Renal pelvis (tissue), 1 donor: ENCODE measurements at regions not wholly inside any gene's neighbourhood (a gene's known extent, or its start where the extent isn't known, plus 50 kb on each side); places are given as distances from the start of the nearest gene placed in this dataset.
"Not testable (repeated sequence)": the region's sequence is repeated elsewhere in the genome, so short reads cannot be mapped to it uniquely, and the experiment has no call there.

Experiments
- DNase-seq: peaks from one replicate; pipeline ENCODE4 v3.0.0-alpha.2; 2013

- DNase-seq, result no peak
These were observed 405.9 kb upstream of the BTBD3 start for GRCh38 chr20:11511821-11512220.

GRCh38 chr20:11513241-11513745 is 404.4 kb upstream of the BTBD3 start:
- DNase-seq, result not testable (repeated sequence)

DNA sequence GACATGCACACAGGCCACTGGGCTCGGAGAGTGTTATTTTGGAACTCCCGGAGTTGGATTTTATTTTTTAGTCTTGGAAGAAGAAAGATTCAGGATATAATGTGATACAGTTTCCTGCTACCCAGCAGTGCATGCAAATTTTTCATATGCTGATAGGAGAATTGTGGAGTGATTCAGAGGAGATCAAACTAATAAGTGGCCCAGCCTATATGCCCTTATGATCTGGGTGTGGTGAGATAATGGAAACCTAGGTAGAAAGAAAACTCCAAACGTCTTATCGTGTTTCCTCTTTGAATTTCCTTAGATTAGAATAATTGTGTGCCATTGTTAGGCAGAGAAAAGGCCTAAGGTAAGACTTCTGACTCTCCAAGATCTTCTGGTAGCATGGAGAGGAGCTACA is 401.2 kb upstream of the BTBD3 start:
- DNase-seq, result no peak

DNA sequence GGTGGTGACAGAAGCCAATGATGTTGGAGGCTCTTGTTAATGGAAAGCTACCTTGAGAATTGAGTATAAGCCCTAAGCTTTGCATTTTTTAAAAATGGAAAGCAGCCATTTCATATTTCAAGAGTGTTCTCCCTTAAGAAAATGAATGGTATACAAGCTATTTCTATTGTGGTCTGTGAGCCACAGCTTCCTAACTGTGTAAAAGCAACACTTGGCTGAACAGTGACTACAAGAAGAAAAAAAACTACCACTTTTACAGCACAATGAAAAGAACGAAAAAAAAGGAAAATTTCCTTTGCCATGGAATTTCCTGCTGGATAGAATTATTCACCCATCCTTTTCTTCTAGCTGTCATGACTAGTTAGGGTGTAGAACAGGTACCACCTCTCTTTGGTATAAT is 397.1 kb upstream of the BTBD3 start:
- DNase-seq, result no peak

GRCh38 chr20:11521476-11522365 is 396.0 kb upstream of the BTBD3 start:
- no peak for DNase-seq

DNA sequence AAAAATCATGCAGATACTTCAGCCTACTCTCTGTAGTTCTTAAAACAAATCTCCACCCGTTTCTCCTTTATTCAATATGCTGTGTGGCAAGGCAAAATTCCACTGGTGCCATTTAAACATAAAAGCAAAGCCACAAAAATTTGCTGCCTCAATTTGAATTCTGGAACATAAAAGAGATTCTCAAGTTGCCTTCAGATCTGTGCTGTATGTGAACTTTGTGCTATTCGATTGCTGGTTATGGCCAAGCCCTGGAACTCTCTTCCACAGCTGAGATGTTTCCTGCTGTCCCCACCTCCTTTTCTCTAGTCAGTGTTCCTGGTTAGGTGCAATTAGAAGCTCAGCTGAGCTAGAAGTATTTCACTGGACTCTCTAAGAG is 395.3 kb upstream of the BTBD3 start:
- no peak for DNase-seq

GRCh38 chr20:11529047-11529446 is 388.6 kb upstream of the BTBD3 start:
- DNase-seq, result no peak

GRCh38 chr20:11537032-11537431 is 380.7 kb upstream of the BTBD3 start:
- no peak for DNase-seq

DNA sequence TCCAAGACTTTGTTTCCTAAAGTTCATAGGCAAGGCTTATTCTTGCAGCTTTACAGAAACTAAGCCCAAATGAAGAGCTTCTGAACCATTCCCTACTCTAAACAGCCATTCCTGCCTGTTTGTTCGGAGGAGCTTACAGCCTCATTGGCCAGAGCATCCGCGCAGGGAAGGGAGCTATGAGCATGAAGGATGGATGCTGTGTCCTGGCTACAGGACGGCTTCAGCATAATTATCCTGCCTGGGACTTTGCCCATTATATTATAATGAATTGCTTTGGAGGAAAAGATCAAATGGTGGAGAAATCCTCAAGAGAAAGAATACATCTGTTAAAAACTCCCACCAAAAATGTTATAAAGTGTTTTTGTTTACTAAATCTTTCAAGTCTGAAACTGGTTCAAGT is 378.2 kb upstream of the BTBD3 start:
- no peak for DNase-seq

DNA sequence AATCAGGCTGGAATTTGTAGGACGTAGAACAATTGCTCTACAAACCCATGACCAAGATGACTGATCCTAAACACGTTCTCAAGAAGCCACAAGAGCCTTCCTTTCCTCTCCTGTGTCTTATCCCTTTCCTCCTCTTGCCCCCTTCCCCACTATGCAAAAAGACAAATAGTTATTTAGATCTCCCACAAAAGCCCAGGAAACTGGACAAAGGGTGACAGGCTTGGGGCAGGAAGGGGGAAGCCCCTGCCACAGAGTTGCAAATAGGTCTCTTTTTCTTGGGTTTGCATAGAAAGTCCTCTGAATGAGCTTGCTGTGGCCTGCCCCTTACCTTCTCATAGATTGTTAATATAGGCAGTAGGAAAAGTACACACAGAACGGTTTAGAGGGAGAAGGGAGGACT is 377.1 kb upstream of the BTBD3 start:
- no peak for DNase-seq

DNA sequence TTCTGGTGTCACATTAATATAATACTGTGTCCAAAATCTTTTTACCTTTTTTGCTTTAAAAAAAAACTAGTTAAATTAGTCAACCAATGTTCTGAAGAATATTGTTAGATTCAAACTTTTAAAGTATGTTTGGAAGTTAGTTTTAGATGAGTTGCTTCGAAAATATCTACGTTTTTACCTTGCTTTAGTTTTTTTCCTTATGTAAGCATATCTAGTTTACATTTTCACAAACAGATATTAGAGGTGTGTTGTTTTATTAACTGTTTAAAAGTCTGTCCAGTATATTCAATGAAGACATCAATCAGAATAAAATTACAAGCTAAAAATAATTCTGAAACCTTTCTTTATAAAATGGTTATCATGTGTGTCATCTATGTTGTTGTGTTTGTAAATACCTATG is 375.0 kb upstream of the BTBD3 start:
- no peak for DNase-seq

DNA sequence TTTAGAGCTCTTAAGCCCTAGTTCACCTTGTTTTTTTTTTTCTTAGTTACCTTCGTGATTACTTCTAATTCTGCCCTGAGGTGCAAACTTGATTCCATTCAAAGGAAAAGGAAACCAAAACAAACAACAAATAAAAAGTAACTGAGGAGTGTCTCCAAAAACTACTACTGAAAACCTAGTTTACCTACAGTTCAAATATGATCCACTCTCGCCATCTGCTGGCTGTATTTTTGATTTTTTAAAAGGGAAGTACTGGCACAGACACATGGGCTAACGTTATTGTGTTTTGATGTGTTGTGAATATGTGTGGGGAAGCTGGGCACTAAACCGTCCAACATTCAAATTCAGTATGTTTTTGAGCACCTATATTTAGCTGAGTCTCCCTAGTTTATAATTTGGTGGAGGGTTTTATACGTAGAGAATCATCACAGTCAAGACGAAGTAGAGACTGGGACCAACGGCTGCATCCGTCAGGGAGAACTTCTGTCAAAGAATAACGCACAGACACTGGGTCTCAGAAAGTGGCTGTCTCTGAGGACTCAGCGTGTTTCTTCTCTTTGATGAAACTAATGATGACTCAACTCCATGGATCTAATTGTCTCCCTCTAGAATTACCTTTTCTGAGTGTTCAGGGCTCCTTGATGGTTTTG is 373.5 kb upstream of the BTBD3 start:
- DNase-seq, result peak; percentile 77

DNA sequence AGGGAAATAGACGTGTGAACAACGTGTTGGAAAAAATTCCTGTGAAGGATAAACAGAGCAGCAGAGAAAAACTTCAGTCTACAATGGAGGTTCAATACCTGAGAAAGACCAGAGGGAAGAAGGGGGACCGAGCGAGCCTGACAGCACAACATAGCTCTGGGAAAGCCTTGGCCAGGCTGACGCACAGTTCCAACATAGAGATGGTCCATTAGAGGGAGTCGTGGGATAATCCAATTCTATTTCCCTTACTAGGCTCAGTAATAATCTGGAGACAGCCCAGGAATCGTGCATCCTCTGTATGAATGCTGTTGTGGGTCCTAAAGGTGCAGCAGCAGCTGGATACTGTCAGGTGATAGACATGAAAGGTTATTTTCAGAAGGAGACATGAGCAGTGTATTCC is 370.8 kb upstream of the BTBD3 start:
- no peak for DNase-seq

GRCh38 chr20:11549172-11550103 is 368.3 kb upstream of the BTBD3 start:
- DNase-seq, result no peak

- no peak for DNase-seq
These were observed 366.9 kb upstream of the BTBD3 start for GRCh38 chr20:11550657-11551338.

- DNase-seq, result no peak
These were observed 366.2 kb upstream of the BTBD3 start for GRCh38 chr20:11551479-11551878.

GRCh38 chr20:11553603-11554002 is 364.1 kb upstream of the BTBD3 start:
- DNase-seq, result no peak

DNA sequence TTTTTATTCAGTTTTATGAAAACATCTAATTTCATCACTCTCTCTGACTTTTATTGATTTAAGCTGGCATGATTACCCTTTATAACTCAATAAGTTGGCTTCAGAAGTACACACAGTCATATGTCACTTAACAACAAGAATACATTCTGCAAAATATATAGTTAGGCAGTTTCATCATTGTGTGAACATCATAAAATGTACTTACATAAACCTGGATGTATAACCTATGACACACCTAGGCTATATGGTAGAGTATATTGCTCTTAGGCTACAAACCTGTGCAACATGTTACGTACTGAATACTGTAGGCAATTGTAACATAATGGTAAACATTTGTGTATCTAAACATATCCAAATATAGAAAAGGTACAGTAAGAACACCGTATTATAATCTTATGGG is 362.2 kb upstream of the BTBD3 start:
- DNase-seq, result no peak

- DNase-seq, result no peak
These were observed 361.3 kb upstream of the BTBD3 start for GRCh38 chr20:11556410-11556809.

- no peak for DNase-seq
These were observed 353.2 kb upstream of the BTBD3 start for GRCh38 chr20:11564491-11564890.

DNA sequence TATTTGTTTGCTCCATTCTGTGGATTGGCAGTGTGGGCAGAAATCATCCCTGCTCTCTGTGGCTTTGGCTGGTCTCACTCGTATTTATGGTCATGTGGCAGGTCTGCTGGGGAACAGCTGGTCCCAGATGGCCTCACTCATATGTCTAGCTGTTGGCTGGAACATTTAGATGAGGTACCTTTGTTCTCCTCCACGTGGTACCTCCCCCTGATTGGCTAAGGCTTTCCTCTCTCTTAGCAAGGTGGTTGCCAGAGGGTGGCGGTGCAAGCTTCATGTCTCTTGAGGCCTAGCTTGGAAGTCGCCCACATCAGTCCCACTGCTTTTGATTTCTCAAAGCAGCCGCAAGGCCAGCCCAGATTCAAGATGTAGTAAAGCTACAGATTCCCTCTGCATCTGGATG is 348.5 kb upstream of the BTBD3 start:
- DNase-seq, result no peak

DNA sequence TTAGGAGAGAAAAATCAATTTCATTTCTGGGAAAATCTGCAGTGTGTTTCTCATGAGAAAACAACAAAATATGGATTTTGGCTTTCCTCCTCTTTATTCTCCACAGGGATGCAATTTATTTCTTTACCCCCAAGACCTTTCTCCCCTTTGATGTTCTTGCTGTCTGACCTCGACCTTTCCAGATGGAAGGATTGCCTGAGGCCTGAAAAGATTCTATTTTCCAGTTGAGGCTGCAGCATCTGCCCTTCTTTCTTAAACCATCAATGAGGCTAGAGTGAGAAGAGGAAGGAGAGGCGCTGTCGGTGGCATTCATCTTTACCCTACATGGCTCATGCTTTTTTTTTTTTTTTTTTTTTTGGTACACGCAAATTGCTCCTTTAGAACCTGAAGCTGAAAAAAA is 344.2 kb upstream of the BTBD3 start:
- DNase-seq, result no peak
